MM.1S (cell line): ENCODE measurements at regions not wholly inside any gene's neighbourhood (a gene's known extent, or its start where the extent isn't known, plus 50 kb on each side); places are given as distances from the start of the nearest gene placed in this dataset.
A peak's percentile ranks its signal among the peaks of the same experiment; 100 is the strongest.

Source experiments
- DNase-seq: peaks from one replicate; pipeline ENCODE4 v3.0.0-alpha.2; 2015
- H2AFZ ChIP-seq: fragments of 300-600 bp; sonication (generic); 2 replicates; pipeline ENCODE4 v1.6.0; 2016; ENCODE audit warnings: antibody characterized with exemption, low read length
- H3F3A ChIP-seq: fragments of 300-600 bp; sonication (generic); 2 replicates; pipeline ENCODE4 v1.6.1; 2016; ENCODE audit warnings: mild to moderate bottlenecking, antibody characterized with exemption, low read length, moderate library complexity, mixed read lengths; ENCODE audit not compliant: insufficient read depth
- H3K27ac ChIP-seq: fragments of 300-600 bp; sonication (generic); 2 replicates; pipeline ENCODE4 v1.5.1; 2016; ENCODE audit warnings: mild to moderate bottlenecking, low read length
- H3K27me3 ChIP-seq: fragments of 300-600 bp; sonication (generic); replicated peaks from 2 replicates; pipeline ENCODE4 v1.6.0; 2016; ENCODE audit warnings: low read length; ENCODE audit not compliant: insufficient read depth
- H3K36me3 ChIP-seq: fragments of 300-600 bp; sonication (generic); replicated peaks from 2 replicates; pipeline ENCODE4 v1.6.1; 2016; ENCODE audit warnings: mild to moderate bottlenecking, low read length, mixed read lengths; ENCODE audit not compliant: insufficient read depth
- H3K4me1 ChIP-seq: fragments of 300-600 bp; sonication (generic); 2 replicates; pipeline ENCODE4 v1.6.1; 2016; ENCODE audit warnings: low read length, mixed read lengths
- H3K4me2 ChIP-seq: fragments of 300-600 bp; sonication (generic); 2 replicates; pipeline ENCODE4 v1.6.0; 2016; ENCODE audit warnings: low read depth, low read length
- H3K4me3 ChIP-seq: fragments of 300-600 bp; sonication (generic); 2 replicates; pipeline ENCODE4 v1.5.1; 2016; ENCODE audit warnings: low read length, mixed read lengths
- H3K79me2 ChIP-seq: fragments of 300-600 bp; sonication (generic); 2 replicates; pipeline ENCODE4 v1.6.1; 2016; ENCODE audit warnings: mixed run types, low read length, mixed read lengths
- H3K9ac ChIP-seq: fragments of 300-600 bp; sonication (generic); 2 replicates; pipeline ENCODE4 v1.6.1; 2016; ENCODE audit warnings: low read length, mixed read lengths
- H3K9me2 ChIP-seq: fragments of 300-600 bp; sonication (generic); replicated peaks from 2 replicates; pipeline ENCODE4 v1.6.1; 2016; ENCODE audit warnings: mild to moderate bottlenecking, low read length, mixed read lengths; ENCODE audit not compliant: insufficient read depth
- H3K9me3 ChIP-seq: fragments of 300-600 bp; sonication (generic); replicated peaks from 2 replicates; pipeline ENCODE4 v1.6.1; 2016; ENCODE audit warnings: mild to moderate bottlenecking, low read length, mixed read lengths; ENCODE audit not compliant: insufficient read depth
- H4K20me1 ChIP-seq: fragments of 300-600 bp; sonication (generic); 2 replicates; pipeline ENCODE4 v1.6.1; 2016; ENCODE audit warnings: mild to moderate bottlenecking, low read length, moderate library complexity, mixed read lengths; ENCODE audit not compliant: insufficient read depth
- CTCF ChIP-seq: fragments of 300-600 bp; sonication (generic); IDR thresholded peaks from 2 replicates; pipeline ENCODE4 v1.5.1; 2016; ENCODE audit warnings: antibody characterized with exemption, low read length, mixed read lengths
- EZH2 ChIP-seq: fragments of 300-600 bp; sonication (generic); optimal IDR thresholded peaks from 2 replicates; pipeline ENCODE3; 2017; ENCODE audit warnings: low read depth, mild to moderate bottlenecking, antibody characterized with exemption, low read length, mixed read lengths
- EZH2phosphoT487 ChIP-seq: fragments of 300-600 bp; sonication (generic); IDR thresholded peaks from 2 replicates; pipeline ENCODE4 v1.6.1; 2018; ENCODE audit warnings: antibody characterized with exemption, low read length

DNA sequence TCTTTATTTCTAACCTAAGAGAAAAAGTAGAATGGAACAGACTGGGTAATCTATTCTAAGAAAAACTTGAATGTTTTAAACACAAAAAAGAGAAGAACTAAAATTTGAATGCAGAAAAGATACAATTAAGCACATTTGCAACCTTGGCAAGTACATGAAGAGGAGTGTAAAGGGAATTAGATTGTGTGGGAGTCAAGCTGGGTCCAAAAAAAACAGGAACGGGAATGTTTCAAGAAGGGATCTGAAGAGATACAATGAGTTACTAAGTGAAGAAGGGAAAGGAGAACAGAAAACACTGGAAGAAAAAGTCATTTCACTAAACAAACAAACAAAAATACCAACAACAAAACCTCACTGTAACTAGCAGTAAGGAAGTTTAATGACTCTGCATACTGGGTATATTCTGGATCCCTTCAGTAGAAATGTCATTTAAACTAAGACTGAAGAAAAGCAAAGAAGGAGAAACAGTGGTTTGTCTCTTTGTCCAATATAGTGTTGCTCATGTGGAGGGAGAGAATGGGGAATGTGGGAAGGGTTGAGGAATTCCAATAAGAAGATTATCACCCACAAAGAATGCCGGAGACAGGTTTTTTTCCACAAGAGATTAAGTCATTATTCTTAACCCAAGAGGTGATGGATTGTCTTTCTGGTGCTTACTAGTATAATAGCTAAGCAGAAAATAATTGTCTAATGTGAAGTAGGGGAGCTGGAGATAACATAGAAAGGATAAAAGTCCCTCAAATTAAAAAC lies 50.4 kb upstream of the PTPN13 start:
- H3F3A ChIP-seq = peaks cover 10% of the 10 kb centered on the region; the same call in 1 of the 2 replicates
- H3K36me3 ChIP-seq = no peaks in the 10 kb centered on the region
- H2AFZ ChIP-seq = peak overlapping the region; percentile 20; the same call in 1 of the 2 replicates
- H3K4me3 ChIP-seq = 0 out of 2 replicates have a peak overlapping the region, but pooled peaks have one; percentile 9
- DNase-seq = no peak
- no peaks in the 10 kb centered on the region for H3K27me3 ChIP-seq
- H3K4me1 ChIP-seq = peaks cover 19% of the 10 kb centered on the region
- H3K79me2 ChIP-seq = no peaks in the 10 kb centered on the region
- no peaks in the 10 kb centered on the region for H3K9me3 ChIP-seq
- no peaks in the 10 kb centered on the region for H4K20me1 ChIP-seq
- peak overlapping the region; percentile 51 for H3K4me2 ChIP-seq
- H3K9me2 ChIP-seq = no peaks in the 10 kb centered on the region
- no peak overlapping the region for H3K9ac ChIP-seq
- TF ChIP-seq EZH2 (no peak), CTCF (no peak), EZH2phosphoT487 (no peak)
- H3K27ac ChIP-seq = peak overlapping the region; percentile 55; the same call in 1 of the 2 replicates

GRCh38 chr4:86544310-86544966 lies 49.7 kb upstream of the PTPN13 start:
- Histone ChIP-seq H2AFZ (peak overlapping the region; percentile 40), H3K9me2 (no peaks in the 10 kb centered on the region), H4K20me1 (no peaks in the 10 kb centered on the region), H3F3A (peaks cover 10% of the 10 kb centered on the region; the same call in 1 of the 2 replicates), H3K27ac (peak overlapping the region; percentile 55), H3K9ac (no peak overlapping the region; the same call in 1 of the 2 replicates), H3K4me2 (peak overlapping the region; percentile 51), H3K79me2 (no peaks in the 10 kb centered on the region), H3K9me3 (no peaks in the 10 kb centered on the region), H3K36me3 (no peaks in the 10 kb centered on the region), H3K4me3 (peak overlapping the region; percentile 9; the same call in 1 of the 2 replicates), H3K27me3 (no peaks in the 10 kb centered on the region), H3K4me1 (peaks cover 19% of the 10 kb centered on the region)
- TF ChIP-seq CTCF (no peak), EZH2phosphoT487 (no peak), EZH2 (no peak)
- peak; percentile 85 for DNase-seq
